HG03045 (cell line): ENCODE measurements at regions not wholly inside any gene's neighbourhood (a gene's known extent, or its start where the extent isn't known, plus 50 kb on each side); places are given as distances from the start of the nearest gene placed in this dataset.
"Not testable (repeated sequence)": the region's sequence is repeated elsewhere in the genome, so short reads cannot be mapped to it uniquely, and the experiment has no call there.

Experiments used
- ATAC-seq: cut with Tn5 transposase; IDR thresholded peaks from one replicate; pipeline ENCODE4 v1.9.1; 2021; ENCODE audit warnings: mild to moderate bottlenecking, moderate library complexity; ENCODE audit not compliant: unreplicated experiment

GRCh38 chrX:121169099-121170035, 122.0 kb downstream of the GLUD2 start:
- ATAC-seq = no peak

- ATAC-seq = no peak
Measured at GRCh38 chrX:121172703-121173102, 125.3 kb downstream of the GLUD2 start.

GRCh38 chrX:121179972-121180371, 132.6 kb downstream of the GLUD2 start:
- no peak for ATAC-seq

DNA sequence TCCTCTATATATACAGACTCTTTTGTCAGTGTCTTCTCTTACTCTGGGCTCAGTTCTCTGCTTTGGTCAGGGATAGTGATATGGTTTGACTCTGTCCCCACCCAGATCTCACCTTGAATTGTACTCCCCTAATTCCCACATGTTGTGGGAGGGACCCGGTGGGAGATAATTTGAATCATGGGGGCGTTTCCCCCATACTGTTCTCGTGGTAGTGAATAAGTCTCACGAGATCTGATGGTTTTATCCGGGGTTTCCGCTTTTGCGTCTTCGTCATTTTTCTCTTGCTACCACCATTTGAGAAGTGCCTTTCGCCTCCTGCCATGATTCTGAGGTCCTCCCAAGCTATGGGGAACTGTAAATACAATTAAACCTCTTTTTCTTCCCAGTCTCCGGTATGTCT, 144.4 kb downstream of the GLUD2 start:
- no peak for ATAC-seq

DNA sequence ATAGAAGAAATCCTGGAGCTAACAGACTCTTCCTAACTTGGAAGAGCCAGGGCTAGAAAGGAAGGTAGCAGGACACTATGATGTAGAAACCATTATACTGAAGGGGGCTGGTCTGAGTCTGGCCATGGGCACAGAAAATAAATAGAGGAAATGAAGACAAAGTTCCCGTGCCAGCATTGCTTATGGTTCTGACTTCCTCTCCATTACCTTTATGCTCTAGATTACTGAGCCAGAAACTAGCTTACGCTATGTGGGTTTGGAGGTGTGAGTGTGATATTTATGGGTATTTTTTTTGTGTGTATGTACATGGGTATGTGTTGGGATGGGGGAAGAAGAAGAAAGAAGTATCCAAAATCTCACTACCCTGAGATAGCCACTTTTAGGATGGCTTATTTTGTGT, 148.3 kb downstream of the GLUD2 start:
- no peak for ATAC-seq

DNA sequence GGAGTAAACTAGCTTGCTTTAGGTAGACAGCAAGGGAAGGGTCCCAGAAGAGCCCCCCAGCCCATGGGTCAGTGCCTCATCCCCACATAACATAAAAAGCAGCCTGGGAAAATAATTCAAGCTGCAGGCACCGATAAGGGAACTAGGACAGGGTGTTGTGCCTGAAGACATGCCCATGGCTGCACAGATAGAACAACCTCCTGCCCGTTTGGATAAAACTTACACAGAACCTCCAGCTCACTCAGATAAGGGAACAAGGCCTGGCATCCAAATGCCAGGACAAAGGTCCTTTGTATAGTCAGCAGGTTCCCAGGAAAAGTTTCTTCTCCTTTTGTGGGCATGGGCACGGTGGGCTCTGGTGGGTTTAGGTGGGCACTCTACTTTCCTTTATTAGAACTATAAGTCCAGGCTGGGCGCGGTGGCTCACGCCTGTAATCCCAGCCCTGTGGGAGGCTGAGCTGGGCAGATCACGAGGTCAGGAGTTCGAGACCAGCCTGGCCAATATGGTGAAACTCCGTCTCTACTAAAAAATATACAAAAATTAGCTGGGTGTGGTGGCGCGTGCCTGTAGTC, 149.5 kb downstream of the GLUD2 start:
- ATAC-seq = not testable (repeated sequence)

DNA sequence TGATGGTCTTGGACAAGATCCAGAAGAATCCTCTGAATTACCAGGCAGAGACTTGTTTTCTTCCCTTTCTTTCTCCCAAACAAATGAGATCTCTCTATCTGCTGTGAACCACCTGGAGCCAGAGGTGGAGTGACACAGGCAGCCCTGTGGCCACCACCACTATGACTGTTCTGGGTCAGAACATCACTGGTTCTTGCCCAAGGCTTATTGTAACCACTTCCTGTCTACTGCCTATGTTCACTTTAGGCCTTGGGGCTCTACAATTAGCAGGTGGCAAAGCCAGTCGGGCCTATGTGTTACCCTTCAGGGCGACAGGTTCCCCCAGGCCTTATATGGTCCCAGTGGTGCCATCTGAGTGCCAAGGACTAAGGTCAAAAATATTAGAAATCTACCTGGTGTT, 161.2 kb downstream of the GLUD2 start:
- ATAC-seq = no peak

GRCh38 chrX:121216641-121217374, 169.4 kb downstream of the GLUD2 start:
- ATAC-seq = no peak

- ATAC-seq = no peak
Measured at GRCh38 chrX:121221322-121221977, 174.0 kb downstream of the GLUD2 start.

- no peak for ATAC-seq
Measured at GRCh38 chrX:121227888-121228287, 180.5 kb downstream of the GLUD2 start.

DNA sequence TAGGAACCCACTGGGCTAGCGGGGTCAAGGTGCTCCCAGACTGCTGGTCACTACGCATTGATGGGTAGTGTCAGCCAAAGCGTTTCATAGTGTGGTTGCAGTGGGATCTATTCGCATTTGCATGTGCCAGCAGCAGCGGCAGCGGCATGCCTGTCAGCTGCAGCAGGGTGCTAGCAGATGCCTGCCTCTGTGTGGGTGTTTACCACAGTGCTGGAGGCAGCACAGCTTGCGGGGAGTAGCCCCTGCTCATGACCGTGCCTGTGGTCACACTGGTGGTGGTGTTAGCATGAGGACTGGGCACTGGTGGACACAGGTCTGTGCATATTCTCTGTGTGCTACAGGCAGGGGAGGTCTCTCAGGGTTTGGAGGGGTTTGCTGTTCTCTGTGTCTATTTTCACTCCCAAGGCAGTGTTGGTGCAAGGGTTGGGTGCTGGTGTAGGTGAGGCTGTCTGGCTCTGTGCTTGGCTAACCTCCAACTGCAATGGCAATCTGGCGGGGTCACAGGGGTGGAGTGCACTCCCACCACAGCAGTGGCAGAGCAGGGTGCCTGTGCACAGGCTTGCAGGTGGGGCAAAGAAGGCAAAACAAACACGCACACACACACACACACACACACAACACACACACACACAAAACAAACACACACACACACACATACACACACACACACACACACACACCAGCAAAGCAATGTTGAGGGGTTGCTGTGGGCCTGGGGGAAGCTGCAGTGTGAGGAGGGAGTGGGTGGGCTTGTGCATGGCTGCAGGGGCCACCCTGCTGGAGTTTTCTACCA, 184.4 kb downstream of the GLUD2 start:
- ATAC-seq = no peak

DNA sequence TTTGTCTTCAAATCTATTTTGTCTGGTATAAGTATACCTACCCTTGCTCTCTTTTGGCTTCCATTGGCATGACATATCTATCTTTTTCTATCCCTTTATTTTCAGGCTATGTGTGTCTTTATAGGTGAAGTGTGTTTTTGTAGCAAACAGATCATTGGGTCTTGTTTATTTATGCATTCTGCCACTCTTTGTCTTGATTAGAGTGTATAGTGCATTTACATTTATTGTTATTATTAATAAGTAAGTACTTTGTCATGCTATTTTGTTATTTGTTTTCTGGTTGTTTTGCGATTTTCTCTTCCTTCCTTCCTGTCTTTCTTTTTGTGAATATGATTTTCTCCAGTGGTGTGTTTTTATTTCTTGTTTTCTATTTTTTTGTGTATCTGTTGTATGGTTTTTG, 188.6 kb downstream of the GLUD2 start:
- ATAC-seq = no peak

DNA sequence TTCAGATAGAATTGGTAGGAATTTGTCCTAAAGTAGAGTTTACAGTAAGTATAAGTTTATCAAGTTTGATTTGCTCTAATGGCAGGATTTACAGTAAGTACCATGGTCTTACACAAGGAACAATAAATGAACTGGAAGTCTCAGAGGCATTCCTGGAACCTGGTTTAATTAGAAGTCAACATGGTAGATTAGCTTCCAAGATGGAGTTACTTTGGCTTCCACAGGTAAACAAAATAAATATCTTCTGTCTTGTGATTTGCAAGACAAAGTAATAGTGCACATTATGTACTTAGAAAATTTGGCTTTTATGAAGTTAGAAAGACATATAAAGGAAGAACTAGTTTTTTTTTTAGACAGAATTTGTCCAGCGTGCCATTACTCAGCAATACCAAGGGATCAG, 190.7 kb downstream of the GLUD2 start:
- no peak for ATAC-seq

DNA sequence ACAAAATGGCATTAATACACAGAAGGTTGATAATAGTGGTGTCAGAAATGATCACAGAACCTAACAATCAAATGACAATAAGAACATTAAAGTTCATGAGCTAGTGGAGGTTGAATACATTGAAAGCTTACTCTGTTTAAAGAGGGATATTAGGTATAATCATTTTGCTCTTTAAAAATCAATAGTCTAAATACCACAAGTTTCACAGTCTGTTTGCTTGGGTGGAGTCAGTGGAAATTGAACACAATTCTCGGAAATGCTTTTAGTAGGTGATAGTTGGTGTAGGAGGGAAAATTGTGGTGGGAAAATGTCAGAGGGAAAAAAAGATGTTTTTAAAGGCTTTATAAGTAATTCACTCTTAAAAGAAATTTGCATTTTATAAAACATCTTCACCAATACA, 197.1 kb downstream of the GLUD2 start:
- ATAC-seq = no peak

DNA sequence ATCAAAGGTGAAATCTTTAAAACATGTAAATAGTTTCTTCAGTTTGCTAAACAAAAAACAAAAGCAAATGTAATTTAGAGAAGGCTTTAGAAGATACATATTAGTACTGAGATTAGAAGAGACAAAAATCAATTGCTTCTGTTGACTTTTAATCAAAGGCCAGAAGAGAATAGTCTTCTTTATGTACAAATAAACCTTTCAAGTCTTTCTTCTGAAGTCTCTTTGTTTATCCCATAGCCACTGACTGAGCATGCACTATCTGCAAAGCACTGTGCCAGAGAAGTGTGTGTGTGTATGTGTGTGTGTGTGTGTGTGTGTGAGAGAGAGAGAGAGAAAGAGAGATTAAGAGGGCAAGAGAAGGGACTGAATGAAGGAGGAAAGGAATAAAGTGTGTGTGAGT, 198.4 kb downstream of the GLUD2 start:
- no peak for ATAC-seq

- ATAC-seq = no peak
Measured at GRCh38 chrX:121254336-121254735, 206.9 kb downstream of the GLUD2 start.

GRCh38 chrX:121256647-121257046, 209.2 kb downstream of the GLUD2 start:
- ATAC-seq = no peak

GRCh38 chrX:121258545-121258944, 211.1 kb downstream of the GLUD2 start:
- ATAC-seq = no peak

DNA sequence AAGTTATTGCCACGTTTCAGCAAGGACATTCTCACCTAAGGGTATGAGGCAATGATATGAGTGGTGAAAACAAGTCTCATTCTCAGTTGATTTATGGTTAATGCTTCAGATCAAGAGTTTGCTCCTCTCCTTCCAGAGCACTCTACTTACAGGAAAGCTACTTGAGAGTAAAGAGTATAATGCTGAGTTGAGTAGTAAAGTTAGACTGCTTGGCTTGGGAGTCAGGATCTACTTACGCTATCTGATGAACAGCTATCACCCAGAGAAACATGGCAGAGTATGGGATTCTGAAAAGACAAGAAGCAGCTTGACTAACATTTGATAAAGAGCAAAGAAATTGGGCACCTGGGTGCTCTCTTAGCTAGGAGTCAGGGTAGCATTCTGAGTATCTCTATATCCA, 211.8 kb downstream of the GLUD2 start:
- no peak for ATAC-seq

DNA sequence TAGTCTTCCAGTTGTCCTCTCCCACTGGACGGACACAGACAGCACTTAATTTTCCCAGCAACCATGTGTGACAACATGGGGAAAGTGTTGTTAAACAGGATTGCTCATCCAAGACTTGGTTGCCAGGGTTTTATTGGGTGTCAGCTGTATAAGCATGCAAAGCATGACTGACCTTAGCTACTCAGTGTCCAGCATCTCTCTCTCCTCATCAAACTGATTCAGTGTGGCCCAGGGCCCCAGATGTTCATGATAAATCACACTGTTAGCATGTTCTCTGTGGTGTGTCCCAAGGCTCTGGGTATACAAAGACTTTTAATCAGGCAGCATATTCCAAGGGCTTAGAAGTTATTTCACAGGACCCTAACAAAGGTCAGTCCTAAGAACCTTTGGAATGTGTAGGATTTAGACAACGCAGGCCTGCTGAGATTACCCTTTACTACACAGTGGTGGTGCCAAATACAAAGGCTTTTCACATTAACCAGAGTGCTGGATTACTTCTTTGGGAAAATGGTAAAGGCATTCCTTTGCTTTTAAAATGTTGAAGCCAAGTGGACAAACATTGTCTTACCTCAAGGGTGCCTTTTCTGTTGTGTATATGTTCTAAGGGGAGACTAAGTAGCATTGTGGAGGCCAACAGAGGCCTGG, 213.3 kb downstream of the GLUD2 start:
- no peak for ATAC-seq
